Chondrocyte (in vitro differentiated cells): ENCODE measurements at regions not wholly inside any gene's neighbourhood (a gene's known extent, or its start where the extent isn't known, plus 50 kb on each side); places are given as distances from the start of the nearest gene placed in this dataset.

Experiments used
- DNase-seq: peaks from one replicate; pipeline ENCODE4 v3.0.0; 2021; ENCODE audit warnings: mixed read lengths, low spot score
- H3K27ac Mint-ChIP-seq: one replicate; pipeline ENCODE4 v1.8.0; 2021; ENCODE audit warnings: mild to moderate bottlenecking, moderate library complexity, mixed read lengths; ENCODE audit not compliant: unreplicated experiment
- H3K27me3 Mint-ChIP-seq: 2 replicates; pipeline ENCODE4 v1.8.0; 2021; ENCODE audit warnings: low read depth, mixed read lengths
- H3K36me3 Mint-ChIP-seq: 2 replicates; pipeline ENCODE4 v1.8.0; 2021; ENCODE audit warnings: low read depth, mixed read lengths
- H3K4me1 Mint-ChIP-seq: 2 replicates; pipeline ENCODE4 v1.8.0; 2021; ENCODE audit warnings: low read depth, mild to moderate bottlenecking, mixed read lengths
- H3K4me3 Mint-ChIP-seq: one replicate; pipeline ENCODE4 v1.8.0; 2021; ENCODE audit warnings: mild to moderate bottlenecking, moderate library complexity, mixed read lengths; ENCODE audit not compliant: unreplicated experiment
- H3K9me3 Mint-ChIP-seq: 2 replicates; pipeline ENCODE4 v1.8.0; 2021; ENCODE audit warnings: low read depth, mixed read lengths
- CTCF ChIP-seq: fragments of 200-600 bp; sonication (generic); IDR thresholded peaks from 2 replicates; pipeline ENCODE4 v1.5.0; 2021; ENCODE audit warnings: antibody characterized with exemption, mild to moderate bottlenecking, moderate library complexity

GRCh38 chr11:32015427-32015826, 75.4 kb upstream of the RCN1 start:
- TF ChIP-seq CTCF: no peak
- Mint-ChIP-seq H3K4me3 (no peak overlapping the region), H3K27me3 (peaks cover 52% of the 10 kb centered on the region), H3K4me1 (no peaks in the 10 kb centered on the region), H3K9me3 (peaks cover 3% of the 10 kb centered on the region), H3K27ac (no peak overlapping the region), H3K36me3 (peaks cover 2% of the 10 kb centered on the region)
- DNase-seq: no peak

GRCh38 chr11:32013603-32014002, 77.3 kb upstream of the RCN1 start:
- TF ChIP-seq CTCF: no peak
- DNase-seq: no peak
- no peak overlapping the region for H3K27ac Mint-ChIP-seq
- no peaks in the 10 kb centered on the region for H3K4me1 Mint-ChIP-seq
- H3K9me3 Mint-ChIP-seq: no peaks in the 10 kb centered on the region
- peaks cover 69% of the 10 kb centered on the region for H3K27me3 Mint-ChIP-seq
- peaks cover 2% of the 10 kb centered on the region for H3K36me3 Mint-ChIP-seq
- no peak overlapping the region for H3K4me3 Mint-ChIP-seq

- Mint-ChIP-seq H3K27ac (no peak overlapping the region), H3K4me1 (no peaks in the 10 kb centered on the region), H3K9me3 (no peaks in the 10 kb centered on the region), H3K4me3 (no peak overlapping the region), H3K36me3 (peaks cover 2% of the 10 kb centered on the region), H3K27me3 (peaks cover 70% of the 10 kb centered on the region)
- no peak for TF ChIP-seq CTCF
- DNase-seq: no peak
Measured at GRCh38 chr11:32012049-32012448, 78.8 kb upstream of the RCN1 start.

- Mint-ChIP-seq H3K27ac (no peak overlapping the region), H3K4me3 (no peak overlapping the region), H3K36me3 (peaks cover 2% of the 10 kb centered on the region), H3K9me3 (no peaks in the 10 kb centered on the region), H3K27me3 (peaks cover 58% of the 10 kb centered on the region), H3K4me1 (no peaks in the 10 kb centered on the region)
- no peak for TF ChIP-seq CTCF
- no peak for DNase-seq
Measured at GRCh38 chr11:32008880-32009551, 81.9 kb upstream of the RCN1 start.

- H3K27ac Mint-ChIP-seq: no peak overlapping the region
- H3K9me3 Mint-ChIP-seq: no peaks in the 10 kb centered on the region
- H3K36me3 Mint-ChIP-seq: peaks cover 2% of the 10 kb centered on the region
- peak; percentile 87 for TF ChIP-seq CTCF
- no peak overlapping the region for H3K4me3 Mint-ChIP-seq
- H3K4me1 Mint-ChIP-seq: no peaks in the 10 kb centered on the region
- DNase-seq: no peak
- H3K27me3 Mint-ChIP-seq: peaks cover 58% of the 10 kb centered on the region
Measured at GRCh38 chr11:32006799-32007388, 84.0 kb upstream of the RCN1 start.
